HepG2 (cell line): ENCODE measurements at regions not wholly inside any gene's neighbourhood (a gene's known extent, or its start where the extent isn't known, plus 50 kb on each side); places are given as distances from the start of the nearest gene placed in this dataset.

ENCODE experiments used
- ATAC-seq: fragments of 200-7000 bp; cut with Tn5 transposase; 3 replicates; pipeline ENCODE4 v1.9.1; 2020; ENCODE audit warnings: mild to moderate bottlenecking, moderate library complexity
- BruUV-seq: library from RNA; stranded (reverse); fragments of 400-500 nt; replicated peaks from 2 replicates; lab custom pipeline; 2021; lab: Mats Ljungman, UMichigan
- CTCF ChIA-PET: fragments of 300-600 bp; formaldehyde crosslinking; extraction: SDS; loops from one replicate; lab custom pipeline; 2021; ENCODE audit warnings: low total read pairs, inconsistent platforms, low intra/inter-chr PET ratio; lab: Yijun Ruan, JAX
- POLR2A ChIA-PET: fragments of 350-600 bp; sonication (Branson Sonifier 250); formaldehyde crosslinking; loops from one replicate; lab custom pipeline; 2020; ENCODE audit warnings: antibody characterized with exemption, inconsistent platforms; lab: Yijun Ruan, JAX
- DNase-seq: peaks from one replicate; pipeline ENCODE4 v3.0.0-alpha.2; 2015; ENCODE audit warnings: low spot score
- FAIRE-seq: peaks from 3 replicates; lab custom pipeline; 2011; peaks lifted over from hg19 to GRCh38; lab: Jason Lieb, UNC
- H2AFZ ChIP-seq: one replicate; pipeline ENCODE4 v1.6.1; 2011; ENCODE audit warnings: low read length, inconsistent platforms
- H3K27ac ChIP-seq: fragments of 300-600 bp; 3 replicates; pipeline ENCODE4 v1.8.0; 2011; ENCODE audit warnings: mixed run types, mild to moderate bottlenecking, mixed read lengths, low read length, inconsistent platforms; ENCODE audit not compliant: insufficient read depth; ENCODE audit errors: extremely low read length
- H3K27me3 ChIP-seq, 2 experiments: fragments of 200-600 bp in 1 of 2; 2 replicates in 1 of 2; 3 replicates in 1 of 2; pipeline versions ENCODE4 v1.6.0 to v1.8.0; 2011; ENCODE audit warnings: low read length in 2 of 2, mild to moderate bottlenecking in 2 of 2, moderate library complexity in 2 of 2, inconsistent platforms in 1 of 2; ENCODE audit not compliant: insufficient read depth in 2 of 2, control insufficient read depth in 1 of 2
- H3K36me3 ChIP-seq, 2 experiments: fragments of 200-600 bp in 1 of 2; replicated peaks in 1 of 2; 2 replicates in 1 of 2; 3 replicates in 1 of 2; pipeline versions ENCODE4 v1.5.1 to v1.8.0; 2011; ENCODE audit warnings: low read length in 2 of 2, inconsistent platforms in 1 of 2; ENCODE audit not compliant: insufficient read depth in 2 of 2, control insufficient read depth in 1 of 2
- H3K4me1 ChIP-seq: 2 replicates; pipeline ENCODE4 v1.5.1; 2012; ENCODE audit warnings: low read length, inconsistent platforms; ENCODE audit not compliant: insufficient read depth
- H3K4me2 ChIP-seq: 2 replicates; pipeline ENCODE4 v1.6.0; 2011; ENCODE audit warnings: low read depth, low read length, inconsistent platforms
- H3K4me3 ChIP-seq, 3 experiments: fragments of 200-600 bp in 1 of 3; sonication (generic), shearing (Covaris generic) in 1 of 3; replicated peaks in 1 of 3; 2 replicates each; pipeline ENCODE4 v1.5.1; 2011 to 2016; ENCODE audit warnings: low read length in 3 of 3, inconsistent platforms in 2 of 3, low read depth in 2 of 3, mild to moderate bottlenecking in 2 of 3, control low read depth in 1 of 3, mixed read lengths in 1 of 3; ENCODE audit not compliant: insufficient read depth in 1 of 3
- H3K79me2 ChIP-seq: one replicate; pipeline ENCODE4 v1.6.1; 2011; ENCODE audit warnings: low read length, inconsistent platforms; ENCODE audit not compliant: insufficient read depth
- H3K9ac ChIP-seq: 2 replicates; pipeline ENCODE4 v1.6.0; 2011; ENCODE audit warnings: mild to moderate bottlenecking, low read depth, low read length, inconsistent platforms; ENCODE audit not compliant: insufficient read depth
- H3K9me3 ChIP-seq: 2 replicates; pipeline ENCODE4 v1.5.1; 2012; ENCODE audit warnings: mild to moderate bottlenecking, low read length
- H4K20me1 ChIP-seq: 2 replicates; pipeline ENCODE4 v1.6.0; 2011; ENCODE audit warnings: inconsistent platforms, mild to moderate bottlenecking, low read length, moderate library complexity; ENCODE audit not compliant: insufficient read depth
- CREB1 ChIP-seq, 2 experiments: fragments of 450-650 bp in 1 of 2; IDR thresholded peaks; 2 replicates each; pipeline ENCODE4 v1.6.1; 2016 to 2017; ENCODE audit warnings: control low read depth in 1 of 2, mild to moderate bottlenecking in 1 of 2, missing compliant biosample characterization in 1 of 2, missing genetic modification characterization in 1 of 2
- DPF2 ChIP-seq: sonication (generic); formaldehyde crosslinking; IDR thresholded peaks from 2 replicates; pipeline ENCODE4 v1.4.0; 2020; ENCODE audit warnings: mild to moderate bottlenecking, low read depth, missing genetic modification reagents, borderline replicate concordance
- MBD4 ChIP-seq: IDR thresholded peaks from 2 replicates; pipeline ENCODE4 v1.6.1; 2012; ENCODE audit warnings: low read length, inconsistent platforms, borderline replicate concordance
- SIX1 ChIP-seq: sonication (generic); formaldehyde crosslinking; IDR thresholded peaks from 2 replicates; pipeline ENCODE4 v1.4.0; 2020; ENCODE audit warnings: missing genetic modification reagents, borderline replicate concordance
- SMARCE1 ChIP-seq: fragments of 450-650 bp; IDR thresholded peaks from 2 replicates; pipeline ENCODE4 v1.6.1; 2017; ENCODE audit warnings: borderline replicate concordance
- ZBTB34 ChIP-seq: sonication (generic); formaldehyde crosslinking; IDR thresholded peaks from 2 replicates; pipeline ENCODE4 v1.8.0; 2022; ENCODE audit warnings: mild to moderate bottlenecking, missing genetic modification reagents
- ZFP36L2 ChIP-seq: sonication (generic); formaldehyde crosslinking; IDR thresholded peaks from 2 replicates; pipeline ENCODE4 v1.4.0; 2020; ENCODE audit warnings: missing genetic modification reagents
- ZMAT3 ChIP-seq: sonication (generic); formaldehyde crosslinking; conservative IDR thresholded peaks from 2 replicates; pipeline ENCODE4 v1.7.0; 2021; ENCODE audit warnings: missing genetic modification reagents
- ZNF512B ChIP-seq: sonication (generic); formaldehyde crosslinking; IDR thresholded peaks from 2 replicates; pipeline ENCODE4 v1.5.1; 2020; ENCODE audit warnings: missing genetic modification reagents, mild to moderate bottlenecking, borderline replicate concordance
- WGBS: methylation state at CpG from one replicate; pipeline ENCODE4 v1.1.6; 2017; ENCODE audit warnings: low lambda C conversion rate; 5-methylcytosine and 5-hydroxymethylcytosine counted together
- in situ Hi-C: cut with HindIII; loops from 2 replicates; pipeline ENCODE4 v1.10.0; 2017; ENCODE audit warnings: low pct_unique_long_range_greater_than_20kb; ENCODE audit not compliant: extremely low pct_ligation_motif_present
- intact Hi-C: fragments of 100-400 bp; cut with micrococcal nuclease; formaldehyde crosslinking; loops from one replicate; pipeline ENCODE4 v1.10.0; 2022; ENCODE audit not compliant: unreplicated experiment
- TF ChIP-seq, protein P1 (sequence below): sonication (generic); formaldehyde crosslinking; IDR thresholded peaks from 2 replicates; pipeline ENCODE4 v1.4.0; 2020; ENCODE audit warnings: missing genetic modification reagents

GRCh38 chr6:134397676-134398075, 79.8 kb upstream of the SGK1 start:
- Histone ChIP-seq H4K20me1 (no peaks in the 10 kb centered on the region), H3K4me2 (no peak overlapping the region), H3K9ac (no peak overlapping the region), H3K4me3 (no peak overlapping the region), H3K36me3 (no peaks in the 10 kb centered on the region), H3K4me1 (no peaks in the 10 kb centered on the region), H3K9me3 (no peaks in the 10 kb centered on the region), H3K79me2 (no peaks in the 10 kb centered on the region), H3K27me3 (peaks cover 0 to 4% of the 10 kb centered on the region in 2 experiments; a peak in 1 of 5 replicates), H3K27ac (no peak overlapping the region), H2AFZ (no peak overlapping the region)
- BruUV-seq: no TSS peak
- intact Hi-C loops: no loop called here
- in situ Hi-C loops: no loop called here
- DNase-seq (no peak), ATAC-seq (no peak), FAIRE-seq (no peak)
- no peak for TF ChIP-seq CREB1 (IDR thresholded peaks at IDR 0.05)
- TF ChIP-seq CREB1 (CRISPR knock-in tag; IDR thresholded peaks at IDR 0.05): no peak
- TF ChIP-seq, protein P1, sequence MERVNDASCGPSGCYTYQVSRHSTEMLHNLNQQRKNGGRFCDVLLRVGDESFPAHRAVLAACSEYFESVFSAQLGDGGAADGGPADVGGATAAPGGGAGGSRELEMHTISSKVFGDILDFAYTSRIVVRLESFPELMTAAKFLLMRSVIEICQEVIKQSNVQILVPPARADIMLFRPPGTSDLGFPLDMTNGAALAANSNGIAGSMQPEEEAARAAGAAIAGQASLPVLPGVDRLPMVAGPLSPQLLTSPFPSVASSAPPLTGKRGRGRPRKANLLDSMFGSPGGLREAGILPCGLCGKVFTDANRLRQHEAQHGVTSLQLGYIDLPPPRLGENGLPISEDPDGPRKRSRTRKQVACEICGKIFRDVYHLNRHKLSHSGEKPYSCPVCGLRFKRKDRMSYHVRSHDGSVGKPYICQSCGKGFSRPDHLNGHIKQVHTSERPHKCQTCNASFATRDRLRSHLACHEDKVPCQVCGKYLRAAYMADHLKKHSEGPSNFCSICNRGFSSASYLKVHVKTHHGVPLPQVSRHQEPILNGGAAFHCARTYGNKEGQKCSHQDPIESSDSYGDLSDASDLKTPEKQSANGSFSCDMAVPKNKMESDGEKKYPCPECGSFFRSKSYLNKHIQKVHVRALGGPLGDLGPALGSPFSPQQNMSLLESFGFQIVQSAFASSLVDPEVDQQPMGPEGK (CRISPR knock-in tag): no peak
- TF ChIP-seq SMARCE1: no peak
- TF ChIP-seq ZBTB34 (CRISPR knock-in tag): no peak
- TF ChIP-seq ZFP36L2: no peak
- no peak for TF ChIP-seq DPF2 (CRISPR knock-in tag)
- TF ChIP-seq MBD4: no peak
- TF ChIP-seq SIX1 (CRISPR knock-in tag): no peak
- no peak for TF ChIP-seq ZNF512B
- no peak for TF ChIP-seq ZMAT3 (CRISPR knock-in tag)
- ChIA-PET POLR2A (no interaction called here), CTCF (no interaction called here)
- WGBS: 51% methylated on average over 5 of the region's 5 CpGs
